IMR-90 (cell line): ENCODE measurements at regions not wholly inside any gene's neighbourhood (a gene's known extent, or its start where the extent isn't known, plus 50 kb on each side); places are given as distances from the start of the nearest gene placed in this dataset.

Source experiments
- ATAC-seq: fragments of 200-7000 bp; cut with Tn5 transposase; 2 replicates; pipeline ENCODE4 v1.9.1; 2020; ENCODE audit warnings: low read depth, mild to moderate bottlenecking, moderate library complexity
- BruUV-seq: library from RNA; stranded (reverse); fragments of 400-500 nt; replicated peaks from 2 replicates; lab custom pipeline; 2021; lab: Mats Ljungman, UMichigan
- CTCF ChIA-PET: fragments of 300-600 bp; formaldehyde crosslinking; extraction: SDS; loops from one replicate; lab custom pipeline; 2021; ENCODE audit warnings: antibody characterized with exemption; lab: Yijun Ruan, JAX
- POLR2A ChIA-PET: fragments of 300-600 bp; sonication (Branson Sonifier 250); formaldehyde crosslinking; loops from one replicate; lab custom pipeline; 2022; ENCODE audit warnings: antibody characterized with exemption; ENCODE audit not compliant: unreplicated experiment; lab: Charles Lee
- DNase-seq: peaks from one replicate; pipeline ENCODE4 v3.0.0; 2013
- H2AFZ ChIP-seq: replicated peaks from 2 replicates; pipeline ENCODE3; 2013; ENCODE audit warnings: low read length, mild to moderate bottlenecking; ENCODE audit not compliant: poor library complexity
- H2AK5ac ChIP-seq: 2 replicates; pipeline ENCODE4 v1.6.1; 2013; ENCODE audit warnings: low read depth, low read length, inconsistent platforms
- H2AK9ac ChIP-seq: replicated peaks from 2 replicates; pipeline ENCODE3; 2013; ENCODE audit warnings: mild to moderate bottlenecking, low read depth, low read length, moderate library complexity; ENCODE audit not compliant: poor library complexity
- H2BK120ac ChIP-seq: 2 replicates; pipeline ENCODE4 v1.6.1; 2013; ENCODE audit warnings: low read depth, low read length, inconsistent platforms
- H2BK15ac ChIP-seq: 3 replicates; pipeline ENCODE4 v1.6.1; 2013; ENCODE audit warnings: low read depth, low read length, inconsistent platforms
- H2BK20ac ChIP-seq: 2 replicates; pipeline ENCODE4 v1.6.1; 2013; ENCODE audit warnings: low read depth, mild to moderate bottlenecking, inconsistent platforms, low read length, moderate library complexity
- H2BK5ac ChIP-seq: 2 replicates; pipeline ENCODE4 v1.6.1; 2013; ENCODE audit warnings: mild to moderate bottlenecking, low read depth, low read length, inconsistent platforms; ENCODE audit not compliant: poor library complexity, severe bottlenecking
- H3K14ac ChIP-seq: replicated peaks from 2 replicates; pipeline ENCODE4 v1.6.1; 2013; ENCODE audit warnings: low read depth, low read length, inconsistent platforms
- H3K18ac ChIP-seq: 2 replicates; pipeline ENCODE4 v1.6.1; 2013; ENCODE audit warnings: low read depth, low read length, control low read depth
- H3K23ac ChIP-seq: 2 replicates; pipeline ENCODE4 v1.6.1; 2013; ENCODE audit warnings: low read depth, low read length, inconsistent platforms
- H3K27ac ChIP-seq: 2 replicates; pipeline ENCODE4 v1.5.1; 2013; ENCODE audit warnings: mild to moderate bottlenecking, control low read depth, low read length; ENCODE audit not compliant: insufficient read depth
- H3K27me3 ChIP-seq: 2 replicates; pipeline ENCODE4 v1.6.1; 2013; ENCODE audit warnings: low read length; ENCODE audit not compliant: control insufficient read depth, insufficient read depth
- H3K36me3 ChIP-seq: 2 replicates; pipeline ENCODE4 v1.6.1; 2013; ENCODE audit warnings: low read length, mixed read lengths; ENCODE audit not compliant: control insufficient read depth, insufficient read depth
- H3K4ac ChIP-seq: 2 replicates; pipeline ENCODE4 v1.6.1; 2013; ENCODE audit warnings: low read depth, low read length, inconsistent platforms
- H3K4me1 ChIP-seq: 2 replicates; pipeline ENCODE4 v1.6.1; 2013; ENCODE audit warnings: low read length, mixed read lengths; ENCODE audit not compliant: control insufficient read depth, insufficient read depth
- H3K4me2 ChIP-seq: 2 replicates; pipeline ENCODE4 v1.6.1; 2013; ENCODE audit warnings: low read depth, mild to moderate bottlenecking, control low read depth, low read length, moderate library complexity
- H3K4me3 ChIP-seq: 2 replicates; pipeline ENCODE4 v1.5.1; 2013; ENCODE audit warnings: low read depth, mild to moderate bottlenecking, control low read depth, low read length, moderate library complexity; ENCODE audit not compliant: insufficient read depth
- H3K56ac ChIP-seq: 2 replicates; pipeline ENCODE4 v1.6.1; 2013; ENCODE audit warnings: low read length, inconsistent platforms; ENCODE audit not compliant: insufficient read depth; ENCODE audit errors: extremely low read depth
- H3K79me1 ChIP-seq, 2 experiments: 2 replicates each; pipeline ENCODE4 v1.6.1; 2013; ENCODE audit warnings: low read length in 2 of 2, inconsistent platforms in 1 of 2, low read depth in 1 of 2
- H3K9ac ChIP-seq: 2 replicates; pipeline ENCODE4 v1.6.1; 2013; ENCODE audit warnings: low read depth, low read length, control low read depth
- H3K9me1 ChIP-seq: 2 replicates; pipeline ENCODE4 v1.6.1; 2013; ENCODE audit warnings: low read length, inconsistent platforms; ENCODE audit not compliant: insufficient read depth
- H3K9me3 ChIP-seq: 2 replicates; pipeline ENCODE4 v1.6.1; 2013; ENCODE audit warnings: low read length; ENCODE audit not compliant: control insufficient read depth, insufficient read depth
- H4K20me1 ChIP-seq: 2 replicates; pipeline ENCODE4 v1.6.1; 2013; ENCODE audit warnings: low read length, inconsistent platforms; ENCODE audit not compliant: insufficient read depth
- H4K5ac ChIP-seq: 2 replicates; pipeline ENCODE4 v1.6.1; 2013; ENCODE audit warnings: mild to moderate bottlenecking, low read depth, low read length, control low read depth
- H4K8ac ChIP-seq, 2 experiments: 2 replicates each; pipeline ENCODE4 v1.6.1; 2013; ENCODE audit warnings: low read depth in 2 of 2, low read length in 2 of 2, control low read depth in 1 of 2, inconsistent platforms in 1 of 2
- H4K91ac ChIP-seq: 2 replicates; pipeline ENCODE4 v1.6.1; 2013; ENCODE audit warnings: low read depth, low read length, inconsistent platforms; ENCODE audit not compliant: insufficient read depth
- RAD21 ChIP-seq: IDR thresholded peaks from 2 replicates; pipeline ENCODE4 v1.6.1; 2012; ENCODE audit warnings: low read length, improper control_type of control experiment
- WGBS, 2 experiments: methylation state at CpG; one replicate each; pipeline versions ENCODE4 v1.1.5 to v1.1.7; 2013; ENCODE audit warnings: missing lambda C conversion rate in 2 of 2; ENCODE audit not compliant: insufficient read length in 1 of 2; ENCODE audit errors: extremely low coverage in 2 of 2; 5-methylcytosine and 5-hydroxymethylcytosine counted together
- dilution Hi-C: fragments of 300-500 bp; cut with HindIII; formaldehyde crosslinking; loops from one replicate; pipeline ENCODE4 v1.14.3; 2018; ENCODE audit warnings: low sequenced_read_pairs; ENCODE audit not compliant: unreplicated experiment
- in situ Hi-C: fragments of 300-500 bp; cut with MboI; formaldehyde crosslinking; loops from 3 replicates; pipeline ENCODE4 v1.14.3; 2019; ENCODE audit warnings: low sequenced_read_pairs, inconsistent platforms, mixed read lengths
- intact Hi-C: fragments of 100-400 bp; cut with micrococcal nuclease; formaldehyde crosslinking; loops from 2 replicates; pipeline ENCODE4 v1.10.0; 2022
- TF ChIP-seq, protein P1 (sequence below): conservative IDR thresholded peaks from 2 replicates; pipeline ENCODE4 v1.5.1; 2012; ENCODE audit warnings: mild to moderate bottlenecking, low read depth, low read length, improper control_type of control experiment

DNA sequence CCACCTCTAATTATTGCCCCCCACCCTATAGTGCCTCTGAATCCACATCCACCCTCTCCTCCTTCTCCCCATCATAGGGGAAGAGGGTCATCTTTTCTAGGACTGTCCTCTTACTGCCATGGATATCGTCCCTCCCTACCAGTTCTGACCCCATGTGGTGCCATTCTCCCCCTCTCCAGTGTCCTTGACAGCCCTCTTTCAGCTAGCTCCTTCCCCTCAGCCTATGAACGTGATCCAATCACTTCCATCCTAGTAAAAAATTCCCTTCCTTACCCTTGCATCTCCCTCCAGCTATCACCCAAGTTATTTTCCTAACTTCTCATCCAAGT is 172.7 kb downstream of the RRAGC start:
- DNase-seq (no peak), ATAC-seq (no peak)
- Histone ChIP-seq H3K4ac (no peak overlapping the region), H3K56ac (no peak overlapping the region), H3K4me2 (no peak overlapping the region), H3K18ac (no peak overlapping the region), H3K27ac (no peak overlapping the region), H2BK5ac (no peak overlapping the region), H3K36me3 (no peaks in the 10 kb centered on the region), H4K20me1 (no peaks in the 10 kb centered on the region), H3K4me1 (no peaks in the 10 kb centered on the region), H2AFZ (no peak overlapping the region), H2AK5ac (no peak overlapping the region), H2AK9ac (no peak overlapping the region), H4K8ac (no peak overlapping the region), H3K79me1 (no peaks in the 10 kb centered on the region), H3K27me3 (no peaks in the 10 kb centered on the region), H3K4me3 (no peak overlapping the region), H2BK15ac (no peak overlapping the region), H3K9ac (no peak overlapping the region), H3K14ac (no peak overlapping the region), H2BK20ac (no peak overlapping the region), H3K9me3 (no peaks in the 10 kb centered on the region), H3K23ac (no peak overlapping the region), H3K9me1 (no peaks in the 10 kb centered on the region), H2BK120ac (no peak overlapping the region), H4K91ac (no peak overlapping the region), H4K5ac (no peak overlapping the region)
- intact Hi-C loops, result no loop called here
- ChIA-PET CTCF (interaction anchor here (1.8 kb wide), 1 partner anchor 13 kb away, joined by 6 read pairs; no protein-coding TSS in a partner anchor), POLR2A (no interaction called here)
- dilution Hi-C loops, result no loop called here
- in situ Hi-C loops, result no loop called here
- WGBS, 2 experiments, result 0% methylated on average over 1 of the region's 2 CpGs; no CpG with 5 or more reads in 1 of the 2 experiments
- BruUV-seq, result no TSS peak
- TF ChIP-seq RAD21, result no peak
- TF ChIP-seq, protein P1, sequence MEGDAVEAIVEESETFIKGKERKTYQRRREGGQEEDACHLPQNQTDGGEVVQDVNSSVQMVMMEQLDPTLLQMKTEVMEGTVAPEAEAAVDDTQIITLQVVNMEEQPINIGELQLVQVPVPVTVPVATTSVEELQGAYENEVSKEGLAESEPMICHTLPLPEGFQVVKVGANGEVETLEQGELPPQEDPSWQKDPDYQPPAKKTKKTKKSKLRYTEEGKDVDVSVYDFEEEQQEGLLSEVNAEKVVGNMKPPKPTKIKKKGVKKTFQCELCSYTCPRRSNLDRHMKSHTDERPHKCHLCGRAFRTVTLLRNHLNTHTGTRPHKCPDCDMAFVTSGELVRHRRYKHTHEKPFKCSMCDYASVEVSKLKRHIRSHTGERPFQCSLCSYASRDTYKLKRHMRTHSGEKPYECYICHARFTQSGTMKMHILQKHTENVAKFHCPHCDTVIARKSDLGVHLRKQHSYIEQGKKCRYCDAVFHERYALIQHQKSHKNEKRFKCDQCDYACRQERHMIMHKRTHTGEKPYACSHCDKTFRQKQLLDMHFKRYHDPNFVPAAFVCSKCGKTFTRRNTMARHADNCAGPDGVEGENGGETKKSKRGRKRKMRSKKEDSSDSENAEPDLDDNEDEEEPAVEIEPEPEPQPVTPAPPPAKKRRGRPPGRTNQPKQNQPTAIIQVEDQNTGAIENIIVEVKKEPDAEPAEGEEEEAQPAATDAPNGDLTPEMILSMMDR, result no peak
